ENCODE measurements at regions not wholly inside any gene's neighbourhood (a gene's known extent, or its start where the extent isn't known, plus 50 kb on each side); places are given as distances from the start of the nearest gene placed in this dataset.
A peak's percentile ranks its signal among the peaks of the same experiment; 100 is the strongest.

GRCh38 chr9:29773676-29774075 lies 2200.4 kb upstream of the C9orf72 start:
- H3K4me3 ChIP-seq (ENCODE audit: low read length), result no peak overlapping the region
- no peak overlapping the region for H3K9ac ChIP-seq (ENCODE audit: low read length)
- no peaks in the 10 kb centered on the region for H3K9me2 ChIP-seq (replicated peaks; ENCODE audit: insufficient read depth, low read length)
- no peaks in the 10 kb centered on the region for H4K20me1 ChIP-seq (ENCODE audit: insufficient read depth, low read length)
- no peak overlapping the region for H2AFZ ChIP-seq (ENCODE audit: low read length)
- no peak overlapping the region for H3K4me2 ChIP-seq (ENCODE audit: low read depth, low read length)
- H3K27ac ChIP-seq (ENCODE audit: low read length), result no peak overlapping the region
- no peaks in the 10 kb centered on the region for H3K79me2 ChIP-seq (ENCODE audit: low read length)
- TF ChIP-seq EZH2phosphoT487 (IDR thresholded peaks at IDR 0.05; ENCODE audit: low read length), result no peak
- DNase-seq, result no peak
- no peaks in the 10 kb centered on the region for H3K36me3 ChIP-seq (replicated peaks; ENCODE audit: insufficient read depth, low read length)
- H3F3A ChIP-seq (ENCODE audit: insufficient read depth, low read length), result 0 out of 2 replicates have a peak, but pooled peaks cover 3% of the 10 kb centered on the region
- no peaks in the 10 kb centered on the region for H3K9me3 ChIP-seq (replicated peaks; ENCODE audit: insufficient read depth, low read length)
- peaks cover 12% of the 10 kb centered on the region for H3K4me1 ChIP-seq (ENCODE audit: low read length)
- no peaks in the 10 kb centered on the region for H3K27me3 ChIP-seq (replicated peaks; ENCODE audit: insufficient read depth, low read length)

GRCh38 chr9:29775491-29775890 lies 2202.2 kb upstream of the C9orf72 start:
- Histone ChIP-seq H3F3A (ENCODE audit: insufficient read depth, low read length) (0 out of 2 replicates have a peak, but pooled peaks cover 3% of the 10 kb centered on the region), H3K36me3 (replicated peaks; ENCODE audit: insufficient read depth, low read length) (no peaks in the 10 kb centered on the region), H3K27ac (ENCODE audit: low read length) (no peak overlapping the region), H3K9me2 (replicated peaks; ENCODE audit: insufficient read depth, low read length) (no peaks in the 10 kb centered on the region), H3K9me3 (replicated peaks; ENCODE audit: insufficient read depth, low read length) (no peaks in the 10 kb centered on the region), H3K4me1 (ENCODE audit: low read length) (peaks cover 12% of the 10 kb centered on the region), H3K79me2 (ENCODE audit: low read length) (no peaks in the 10 kb centered on the region), H4K20me1 (ENCODE audit: insufficient read depth, low read length) (no peaks in the 10 kb centered on the region), H3K27me3 (replicated peaks; ENCODE audit: insufficient read depth, low read length) (no peaks in the 10 kb centered on the region), H2AFZ (ENCODE audit: low read length) (no peak overlapping the region), H3K4me3 (ENCODE audit: low read length) (no peak overlapping the region), H3K9ac (ENCODE audit: low read length) (no peak overlapping the region), H3K4me2 (ENCODE audit: low read depth, low read length) (no peak overlapping the region)
- TF ChIP-seq EZH2phosphoT487 (IDR thresholded peaks at IDR 0.05; ENCODE audit: low read length) (no peak), EZH2 (optimal IDR thresholded peaks at IDR 0.05; ENCODE audit: low read depth, low read length) (no peak), CTCF (IDR thresholded peaks at IDR 0.05; ENCODE audit: low read length) (no peak)
- no peak for DNase-seq

GRCh38 chr9:29778281-29778849 lies 2205.1 kb upstream of the C9orf72 start:
- peaks cover 8% of the 10 kb centered on the region; the same call in 1 of the 2 replicates for H3K4me1 ChIP-seq (ENCODE audit: low read length)
- H3K27ac ChIP-seq (ENCODE audit: low read length), result no peak overlapping the region
- H3K79me2 ChIP-seq (ENCODE audit: low read length), result no peaks in the 10 kb centered on the region
- H2AFZ ChIP-seq (ENCODE audit: low read length), result no peak overlapping the region
- no peak overlapping the region for H3K4me2 ChIP-seq (ENCODE audit: low read depth, low read length)
- no peaks in the 10 kb centered on the region for H3K9me2 ChIP-seq (replicated peaks; ENCODE audit: insufficient read depth, low read length)
- H3K9me3 ChIP-seq (replicated peaks; ENCODE audit: insufficient read depth, low read length), result no peaks in the 10 kb centered on the region
- no peaks in the 10 kb centered on the region for H3F3A ChIP-seq (ENCODE audit: insufficient read depth, low read length)
- H3K9ac ChIP-seq (ENCODE audit: low read length), result no peak overlapping the region
- no peak for DNase-seq
- no peaks in the 10 kb centered on the region for H3K27me3 ChIP-seq (replicated peaks; ENCODE audit: insufficient read depth, low read length)
- no peak overlapping the region for H3K4me3 ChIP-seq (ENCODE audit: low read length)
- H4K20me1 ChIP-seq (ENCODE audit: insufficient read depth, low read length), result no peaks in the 10 kb centered on the region
- no peak for TF ChIP-seq EZH2phosphoT487 (IDR thresholded peaks at IDR 0.05; ENCODE audit: low read length)
- TF ChIP-seq CTCF (IDR thresholded peaks at IDR 0.05; ENCODE audit: low read length), result no peak
- no peak for TF ChIP-seq EZH2 (optimal IDR thresholded peaks at IDR 0.05; ENCODE audit: low read depth, low read length)
- H3K36me3 ChIP-seq (replicated peaks; ENCODE audit: insufficient read depth, low read length), result no peaks in the 10 kb centered on the region

GRCh38 chr9:29793970-29794369 lies 2220.7 kb upstream of the C9orf72 start:
- no peak overlapping the region for H2AFZ ChIP-seq (ENCODE audit: low read length)
- no peaks in the 10 kb centered on the region for H4K20me1 ChIP-seq (ENCODE audit: insufficient read depth, low read length)
- no peaks in the 10 kb centered on the region for H3K36me3 ChIP-seq (replicated peaks; ENCODE audit: insufficient read depth, low read length)
- TF ChIP-seq CTCF (IDR thresholded peaks at IDR 0.05; ENCODE audit: low read length) (no peak), EZH2phosphoT487 (IDR thresholded peaks at IDR 0.05; ENCODE audit: low read length) (no peak), EZH2 (optimal IDR thresholded peaks at IDR 0.05; ENCODE audit: low read depth, low read length) (no peak)
- H3K9me3 ChIP-seq (replicated peaks; ENCODE audit: insufficient read depth, low read length), result no peaks in the 10 kb centered on the region
- peaks cover 48% of the 10 kb centered on the region for H3K27me3 ChIP-seq (replicated peaks; ENCODE audit: insufficient read depth, low read length)
- H3K9ac ChIP-seq (ENCODE audit: low read length), result no peak overlapping the region
- H3K79me2 ChIP-seq (ENCODE audit: low read length), result no peaks in the 10 kb centered on the region
- peaks cover 17% of the 10 kb centered on the region for H3F3A ChIP-seq (ENCODE audit: insufficient read depth, low read length)
- H3K4me1 ChIP-seq (ENCODE audit: low read length), result peaks cover 42% of the 10 kb centered on the region
- H3K9me2 ChIP-seq (replicated peaks; ENCODE audit: insufficient read depth, low read length), result no peaks in the 10 kb centered on the region
- H3K4me2 ChIP-seq (ENCODE audit: low read depth, low read length), result peak overlapping the region; percentile 22; the same call in 1 of the 2 replicates
- no peak overlapping the region for H3K27ac ChIP-seq (ENCODE audit: low read length)
- no peak overlapping the region for H3K4me3 ChIP-seq (ENCODE audit: low read length)
- peak; percentile 51 for DNase-seq
